Body of pancreas (tissue), 4 donors: ENCODE measurements at regions not wholly inside any gene's neighbourhood (a gene's known extent, or its start where the extent isn't known, plus 50 kb on each side); places are given as distances from the start of the nearest gene placed in this dataset.

Source experiments
- ATAC-seq: fragments of 150-250 bp; one replicate; pipeline ENCODE4 v1.9.1; 2016
- DNase-seq, 4 donors: peaks; one replicate each; pipeline ENCODE4 v3.0.0-alpha.2; 2019
- H3K27ac ChIP-seq, 4 donors: fragments of 200-600 bp; sonication (generic); 1 replicate in 3 of 4; 2 replicates in 1 of 4; pipeline versions ENCODE4 v1.5.1 to v1.6.1; 2016 to 2019; ENCODE audit warnings: mild to moderate bottlenecking in 1 of 4, mixed read lengths in 1 of 4, moderate library complexity in 1 of 4
- H3K27me3 ChIP-seq, 2 donors: fragments of 200-600 bp; sonication (generic); one replicate each; pipeline ENCODE4 v1.6.0; 2016; ENCODE audit warnings: mild to moderate bottlenecking in 1 of 2
- H3K36me3 ChIP-seq, 2 donors: fragments of 200-600 bp; sonication (generic); replicated peaks in 1 of 2; 2 replicates each; pipeline ENCODE4 v1.5.1; 2016; ENCODE audit warnings: low read depth in 2 of 2; ENCODE audit not compliant: insufficient read depth in 1 of 2
- H3K4me1 ChIP-seq: fragments of 200-600 bp; sonication (generic); one replicate; pipeline ENCODE4 v1.6.0; 2016
- H3K4me3 ChIP-seq, 2 donors: fragments of 200-600 bp; sonication (generic); 1 replicate in 1 of 2; 2 replicates in 1 of 2; pipeline ENCODE4 v1.5.1; 2016 to 2019
- H3K9me3 ChIP-seq, 3 donors: fragments of 200-600 bp; sonication (generic); 1 replicate in 2 of 3; 2 replicates in 1 of 3; pipeline ENCODE4 v1.5.1; 2016
- POLR2A ChIP-seq, 3 donors: fragments of 450-650 bp; IDR thresholded peaks; one replicate each; pipeline ENCODE4 v1.6.1; 2016; ENCODE audit warnings: antibody characterized with exemption in 3 of 3, mild to moderate bottlenecking in 2 of 3
- WGBS, 2 donors: methylation state at CpG; one replicate each; pipeline ENCODE4 v1.1.5; 2017; 5-methylcytosine and 5-hydroxymethylcytosine counted together
- intact Hi-C: fragments of 100-400 bp; cut with DNase I; formaldehyde crosslinking; loops from one replicate; pipeline ENCODE4 v1.15.1; 2023
- TF ChIP-seq, protein P1 (sequence below), 7 experiments: fragments of 450-650 bp in 4 of 7; fragments of 200-600 bp in 3 of 7; sonication (generic) in 3 of 7; IDR thresholded peaks; one replicate each; pipeline ENCODE4 v1.5.1; 2016 to 2019; ENCODE audit warnings: antibody characterized with exemption in 7 of 7

DNA sequence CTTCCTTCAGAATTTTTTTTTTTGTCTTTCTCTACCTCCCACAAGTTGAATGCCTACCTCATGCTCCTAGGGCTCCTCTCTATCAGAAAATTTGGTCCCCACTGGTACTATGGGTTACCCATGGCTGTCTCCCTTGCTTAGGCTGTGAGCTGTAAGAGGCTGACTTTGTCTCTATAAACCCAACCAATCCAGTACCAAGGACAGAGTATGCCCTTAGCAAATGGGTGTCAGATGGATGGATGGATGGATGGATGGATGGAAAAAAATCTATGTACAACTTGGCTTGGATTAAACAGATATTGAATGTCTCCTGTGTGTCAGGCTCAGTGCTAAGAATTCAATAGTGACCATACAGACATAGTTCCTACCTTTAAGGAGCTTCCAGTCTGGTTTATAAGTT is 398.2 kb upstream of the TRPC7 start:
- intact Hi-C loops, result no loop called here
- Histone ChIP-seq H3K9me3 (no peaks in the 10 kb centered on the region), H3K27ac (no peak overlapping the region), H3K4me3 (no peak overlapping the region), H3K27me3 (no peaks in the 10 kb centered on the region), H3K36me3 (no peaks in the 10 kb centered on the region), H3K4me1 (no peaks in the 10 kb centered on the region)
- no peak for ATAC-seq
- TF ChIP-seq, protein P1, sequence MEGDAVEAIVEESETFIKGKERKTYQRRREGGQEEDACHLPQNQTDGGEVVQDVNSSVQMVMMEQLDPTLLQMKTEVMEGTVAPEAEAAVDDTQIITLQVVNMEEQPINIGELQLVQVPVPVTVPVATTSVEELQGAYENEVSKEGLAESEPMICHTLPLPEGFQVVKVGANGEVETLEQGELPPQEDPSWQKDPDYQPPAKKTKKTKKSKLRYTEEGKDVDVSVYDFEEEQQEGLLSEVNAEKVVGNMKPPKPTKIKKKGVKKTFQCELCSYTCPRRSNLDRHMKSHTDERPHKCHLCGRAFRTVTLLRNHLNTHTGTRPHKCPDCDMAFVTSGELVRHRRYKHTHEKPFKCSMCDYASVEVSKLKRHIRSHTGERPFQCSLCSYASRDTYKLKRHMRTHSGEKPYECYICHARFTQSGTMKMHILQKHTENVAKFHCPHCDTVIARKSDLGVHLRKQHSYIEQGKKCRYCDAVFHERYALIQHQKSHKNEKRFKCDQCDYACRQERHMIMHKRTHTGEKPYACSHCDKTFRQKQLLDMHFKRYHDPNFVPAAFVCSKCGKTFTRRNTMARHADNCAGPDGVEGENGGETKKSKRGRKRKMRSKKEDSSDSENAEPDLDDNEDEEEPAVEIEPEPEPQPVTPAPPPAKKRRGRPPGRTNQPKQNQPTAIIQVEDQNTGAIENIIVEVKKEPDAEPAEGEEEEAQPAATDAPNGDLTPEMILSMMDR (IDR thresholded peaks at IDR 0.05), result no peak
- TF ChIP-seq POLR2A (IDR thresholded peaks at IDR 0.05), result no peak
- DNase-seq, result no peak

DNA sequence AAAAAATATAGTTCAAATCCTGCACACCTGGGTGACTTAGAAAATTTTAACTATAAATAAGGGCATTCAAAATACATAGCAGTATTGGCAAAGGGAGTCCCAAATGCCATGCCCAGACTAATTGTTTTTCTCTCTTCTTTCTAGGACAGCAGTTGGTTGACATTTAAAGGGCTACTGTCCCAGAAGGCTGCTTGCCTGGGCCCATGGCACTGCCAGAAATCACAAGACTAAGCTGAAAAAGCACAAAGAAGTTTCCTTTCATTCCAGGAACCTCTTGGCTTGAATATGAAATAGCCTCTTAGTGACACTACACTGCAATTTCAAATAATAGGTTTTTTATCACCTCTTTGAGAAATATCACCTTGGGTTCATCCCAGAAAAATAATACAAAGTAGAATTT is 388.9 kb upstream of the TRPC7 start:
- intact Hi-C loops, result no loop called here
- no peaks in the 10 kb centered on the region for H3K36me3 ChIP-seq

GRCh38 chr5:136750224-136750862 is 385.0 kb upstream of the TRPC7 start:
- no peaks in the 10 kb centered on the region for H3K9me3 ChIP-seq
- no peaks in the 10 kb centered on the region for H3K4me1 ChIP-seq
- DNase-seq, result no peak
- no peak overlapping the region for H3K27ac ChIP-seq
- intact Hi-C loops, result no loop called here
- no peak for ATAC-seq
- H3K36me3 ChIP-seq, result no peaks in the 10 kb centered on the region
- H3K27me3 ChIP-seq, result no peaks in the 10 kb centered on the region
- TF ChIP-seq, protein P1 (IDR thresholded peaks at IDR 0.05), result no peak
- TF ChIP-seq POLR2A (IDR thresholded peaks at IDR 0.05), result no peak
- 52 to 59% methylated on average over 5 of the region's 5 CpGs for WGBS, 2 donors
- no peak overlapping the region for H3K4me3 ChIP-seq

More for the DNA sequence above, 388.9 kb upstream of the TRPC7 start:
- H3K4me1 ChIP-seq, result no peaks in the 10 kb centered on the region
- no peak overlapping the region for H3K4me3 ChIP-seq
- ATAC-seq (no peak), DNase-seq (no peak)
- no peak for TF ChIP-seq POLR2A (IDR thresholded peaks at IDR 0.05)
- TF ChIP-seq, protein P1 (IDR thresholded peaks at IDR 0.05), result no peak
- no peak overlapping the region for H3K27ac ChIP-seq
- no peaks in the 10 kb centered on the region for H3K9me3 ChIP-seq
- no peaks in the 10 kb centered on the region for H3K27me3 ChIP-seq

GRCh38 chr5:136749016-136749415 is 383.7 kb upstream of the TRPC7 start:
- ATAC-seq (no peak), DNase-seq (no peak)
- Histone ChIP-seq H3K36me3 (no peaks in the 10 kb centered on the region), H3K4me1 (no peaks in the 10 kb centered on the region), H3K27ac (no peak overlapping the region), H3K27me3 (no peaks in the 10 kb centered on the region), H3K9me3 (no peaks in the 10 kb centered on the region), H3K4me3 (no peak overlapping the region)
- intact Hi-C loops, result no loop called here
- 89 to 94% methylated on average over 1 of the region's 1 CpG for WGBS, 2 donors
- TF ChIP-seq POLR2A (IDR thresholded peaks at IDR 0.05), result no peak
- TF ChIP-seq, protein P1 (IDR thresholded peaks at IDR 0.05), result no peak

DNA sequence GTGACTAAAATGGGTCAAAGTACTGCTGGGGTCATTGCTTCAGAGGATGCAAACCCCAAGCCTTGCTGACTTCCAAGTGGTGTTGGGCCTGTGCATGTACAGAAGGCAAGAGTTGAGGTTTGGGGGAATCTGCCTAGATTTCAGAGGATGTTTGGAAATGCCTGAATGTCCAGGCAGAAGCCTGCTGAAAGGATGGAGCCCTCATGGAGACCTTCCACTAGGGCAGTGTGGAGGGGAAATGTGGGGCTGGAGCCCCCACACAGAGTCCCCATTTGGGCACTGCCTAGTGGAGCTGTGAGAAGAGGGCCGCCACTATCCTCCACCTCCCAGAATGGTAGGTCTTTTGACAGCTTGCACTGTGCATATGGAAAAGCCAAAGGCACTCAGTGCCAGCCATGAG is 377.7 kb upstream of the TRPC7 start:
- Histone ChIP-seq H3K36me3 (no peaks in the 10 kb centered on the region), H3K4me1 (no peaks in the 10 kb centered on the region), H3K27ac (no peak overlapping the region), H3K4me3 (no peak overlapping the region), H3K9me3 (peaks cover 0 to 8% (median 0%) of the 10 kb centered on the region in 3 donors), H3K27me3 (no peaks in the 10 kb centered on the region)
- TF ChIP-seq, protein P1 (IDR thresholded peaks at IDR 0.05), result no peak
- no peak for TF ChIP-seq POLR2A (IDR thresholded peaks at IDR 0.05)
- 90% methylated on average over 1 of the region's 1 CpG; no CpG with 5 or more reads in 1 of the 2 donors for WGBS, 2 donors
- DNase-seq (no peak), ATAC-seq (no peak)
- intact Hi-C loops, result no loop called here
